ENCODE measurements at regions not wholly inside any gene's neighbourhood (a gene's known extent, or its start where the extent isn't known, plus 50 kb on each side); places are given as distances from the start of the nearest gene placed in this dataset.

- Histone ChIP-seq H3K27ac (ENCODE audit: low read depth, low read length, severe bottlenecking) (no peak overlapping the region), H3K4me3 (ENCODE audit: extremely low read depth, insufficient read depth, low read length, poor library complexity, severe bottlenecking) (no peak overlapping the region), H3K36me3 (ENCODE audit: control insufficient read depth, insufficient read depth, low read length) (no peaks in the 10 kb centered on the region), H3K9me3 (ENCODE audit: control insufficient read depth, low read length) (no peaks in the 10 kb centered on the region), H3K4me1 (ENCODE audit: control insufficient read depth, insufficient read depth, low read length, poor library complexity, severe bottlenecking) (no peaks in the 10 kb centered on the region)
- WGBS, 2 experiments (ENCODE audit: insufficient coverage in 2 of 2) = 74 to 94% methylated on average over 2 of the region's 3 CpGs
Observed at GRCh38 chr6:21648475-21649050, 55.0 kb downstream of the SOX4 start.

DNA sequence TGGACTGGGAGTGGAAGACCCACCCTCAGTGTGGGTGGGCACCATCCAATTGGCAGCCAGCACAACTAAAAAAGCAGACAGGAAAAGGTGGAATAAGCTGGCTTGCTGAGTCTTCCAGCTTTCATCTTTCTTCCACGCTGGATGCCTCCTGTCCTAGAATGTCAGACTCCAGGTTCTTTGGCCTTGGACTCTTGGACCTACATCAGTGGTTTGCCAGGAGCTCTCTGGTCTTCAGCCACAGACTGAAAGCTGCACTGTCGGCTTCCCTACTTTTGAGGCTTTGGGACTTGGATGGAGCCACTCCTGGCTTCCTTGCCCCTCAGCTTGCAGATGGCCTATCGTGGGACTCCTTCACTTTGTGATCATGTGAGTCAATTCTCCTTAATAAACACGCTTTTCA, 59.8 kb downstream of the SOX4 start:
- 68 to 72% methylated on average over 4 of the region's 4 CpGs for WGBS, 2 experiments (ENCODE audit: insufficient coverage in 2 of 2)
- Histone ChIP-seq H3K4me3 (ENCODE audit: extremely low read depth, insufficient read depth, low read length, poor library complexity, severe bottlenecking) (no peak overlapping the region), H3K4me1 (ENCODE audit: control insufficient read depth, insufficient read depth, low read length, poor library complexity, severe bottlenecking) (no peaks in the 10 kb centered on the region), H3K27ac (ENCODE audit: low read depth, low read length, severe bottlenecking) (no peak overlapping the region), H3K9me3 (ENCODE audit: control insufficient read depth, low read length) (no peaks in the 10 kb centered on the region), H3K36me3 (ENCODE audit: control insufficient read depth, insufficient read depth, low read length) (no peaks in the 10 kb centered on the region)

- 19 to 46% methylated on average over 5 to 7 of the region's 7 CpGs for WGBS, 2 experiments (ENCODE audit: insufficient coverage in 2 of 2)
- Histone ChIP-seq H3K4me1 (ENCODE audit: control insufficient read depth, insufficient read depth, low read length, poor library complexity, severe bottlenecking) (no peaks in the 10 kb centered on the region), H3K4me3 (ENCODE audit: extremely low read depth, insufficient read depth, low read length, poor library complexity, severe bottlenecking) (no peak overlapping the region), H3K9me3 (ENCODE audit: control insufficient read depth, low read length) (no peaks in the 10 kb centered on the region), H3K27ac (ENCODE audit: low read depth, low read length, severe bottlenecking) (no peak overlapping the region), H3K36me3 (ENCODE audit: control insufficient read depth, insufficient read depth, low read length) (no peaks in the 10 kb centered on the region)
Observed at GRCh38 chr6:21653905-21654304, 60.4 kb downstream of the SOX4 start.

DNA sequence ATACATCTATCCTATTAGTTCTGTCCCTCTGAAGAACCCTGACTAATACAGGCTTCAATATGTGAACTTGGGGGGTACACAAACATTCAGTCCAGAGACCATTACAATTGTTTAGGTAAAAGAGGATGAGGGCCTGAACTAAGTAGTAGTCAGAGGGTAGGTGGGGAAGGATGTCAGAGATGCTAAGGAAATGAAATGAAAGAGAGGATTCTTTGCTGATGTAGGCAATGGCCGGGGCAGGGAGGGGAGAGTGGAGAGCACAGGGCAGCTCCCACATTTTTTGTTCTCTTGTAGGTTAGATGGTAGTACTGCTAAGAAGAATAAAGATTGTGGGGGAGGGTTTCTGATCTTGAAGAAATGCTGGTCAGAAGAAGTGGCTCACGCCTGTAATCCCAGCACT, 60.8 kb downstream of the SOX4 start:
- H3K9me3 ChIP-seq (ENCODE audit: control insufficient read depth, low read length) = no peaks in the 10 kb centered on the region
- H3K27ac ChIP-seq (ENCODE audit: low read depth, low read length, severe bottlenecking) = no peak overlapping the region
- no peaks in the 10 kb centered on the region for H3K4me1 ChIP-seq (ENCODE audit: control insufficient read depth, insufficient read depth, low read length, poor library complexity, severe bottlenecking)
- no peak overlapping the region for H3K4me3 ChIP-seq (ENCODE audit: extremely low read depth, insufficient read depth, low read length, poor library complexity, severe bottlenecking)
- WGBS, 2 experiments (ENCODE audit: insufficient coverage in 2 of 2) = 92 to 100% methylated on average over 1 to 2 of the region's 2 CpGs
- H3K36me3 ChIP-seq (ENCODE audit: control insufficient read depth, insufficient read depth, low read length) = no peaks in the 10 kb centered on the region

DNA sequence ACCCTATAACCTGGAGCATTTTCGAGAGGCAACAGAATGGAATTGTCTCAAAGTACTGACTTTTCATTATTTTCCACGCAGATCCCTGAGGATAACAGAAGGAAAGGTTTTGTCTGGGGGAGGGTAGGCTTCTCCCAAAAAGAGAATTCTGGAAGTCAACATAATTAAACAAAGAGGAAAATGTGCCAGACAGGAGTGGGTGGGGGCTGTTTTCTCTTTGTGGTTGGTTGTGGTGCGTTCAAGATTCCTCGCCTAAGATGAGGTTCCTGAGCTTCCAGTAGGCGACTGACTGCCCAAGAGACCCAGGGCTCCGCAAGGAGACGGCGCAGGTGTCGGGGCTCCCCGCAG, 70.4 kb downstream of the SOX4 start:
- Histone ChIP-seq H3K4me1 (ENCODE audit: control insufficient read depth, insufficient read depth, low read length, poor library complexity, severe bottlenecking) (peaks cover 10% of the 10 kb centered on the region), H3K36me3 (ENCODE audit: control insufficient read depth, insufficient read depth, low read length) (no peaks in the 10 kb centered on the region), H3K4me3 (ENCODE audit: extremely low read depth, insufficient read depth, low read length, poor library complexity, severe bottlenecking) (peak overlapping the region; percentile 47), H3K9me3 (ENCODE audit: control insufficient read depth, low read length) (no peaks in the 10 kb centered on the region), H3K27ac (ENCODE audit: low read depth, low read length, severe bottlenecking) (no peak overlapping the region)
- 7 to 18% methylated on average over 6 to 9 of the region's 10 CpGs for WGBS, 2 experiments (ENCODE audit: insufficient coverage in 2 of 2)

- WGBS, 2 experiments (ENCODE audit: insufficient coverage in 2 of 2) = 1% methylated on average over 50 to 66 of the region's 73 CpGs
- H3K9me3 ChIP-seq (ENCODE audit: control insufficient read depth, low read length) = no peaks in the 10 kb centered on the region
- peaks cover 10% of the 10 kb centered on the region for H3K4me1 ChIP-seq (ENCODE audit: control insufficient read depth, insufficient read depth, low read length, poor library complexity, severe bottlenecking)
- no peak overlapping the region for H3K27ac ChIP-seq (ENCODE audit: low read depth, low read length, severe bottlenecking)
- peak overlapping the region; percentile 47 for H3K4me3 ChIP-seq (ENCODE audit: extremely low read depth, insufficient read depth, low read length, poor library complexity, severe bottlenecking)
- H3K36me3 ChIP-seq (ENCODE audit: control insufficient read depth, insufficient read depth, low read length) = no peaks in the 10 kb centered on the region
Observed at GRCh38 chr6:21664314-21665109, 71.0 kb downstream of the SOX4 start.

DNA sequence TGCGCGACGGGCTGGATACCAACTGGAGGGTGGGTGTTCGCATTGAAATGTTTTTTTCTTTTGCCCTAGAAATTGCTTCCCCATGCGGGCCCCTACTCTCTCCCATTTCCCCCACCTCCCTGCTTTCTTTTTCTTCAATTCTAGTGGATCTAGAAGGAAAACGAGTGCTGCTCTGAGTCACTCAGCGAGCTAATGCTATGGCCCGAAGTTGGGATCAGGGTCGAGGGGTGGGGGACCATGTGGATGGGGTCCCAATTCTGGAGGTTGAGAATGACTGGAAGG, 71.5 kb downstream of the SOX4 start:
- WGBS, 2 experiments (ENCODE audit: insufficient coverage in 2 of 2) = 0% methylated on average over 3 of the region's 9 CpGs
- Histone ChIP-seq H3K9me3 (ENCODE audit: control insufficient read depth, low read length) (no peaks in the 10 kb centered on the region), H3K27ac (ENCODE audit: low read depth, low read length, severe bottlenecking) (no peak overlapping the region), H3K4me1 (ENCODE audit: control insufficient read depth, insufficient read depth, low read length, poor library complexity, severe bottlenecking) (peaks cover 10% of the 10 kb centered on the region), H3K4me3 (ENCODE audit: extremely low read depth, insufficient read depth, low read length, poor library complexity, severe bottlenecking) (peak overlapping the region; percentile 47), H3K36me3 (ENCODE audit: control insufficient read depth, insufficient read depth, low read length) (peaks cover under 1% of the 10 kb centered on the region)

- peaks cover 10% of the 10 kb centered on the region for H3K4me1 ChIP-seq (ENCODE audit: control insufficient read depth, insufficient read depth, low read length, poor library complexity, severe bottlenecking)
- peaks cover 4% of the 10 kb centered on the region for H3K36me3 ChIP-seq (ENCODE audit: control insufficient read depth, insufficient read depth, low read length)
- H3K27ac ChIP-seq (ENCODE audit: low read depth, low read length, severe bottlenecking) = no peak overlapping the region
- H3K4me3 ChIP-seq (ENCODE audit: extremely low read depth, insufficient read depth, low read length, poor library complexity, severe bottlenecking) = peak overlapping the region; percentile 47
- H3K9me3 ChIP-seq (ENCODE audit: control insufficient read depth, low read length) = no peaks in the 10 kb centered on the region
- 0 to 1% methylated on average over 23 to 35 of the region's 37 CpGs for WGBS, 2 experiments (ENCODE audit: insufficient coverage in 2 of 2)
Observed at GRCh38 chr6:21665392-21666200, 72.0 kb downstream of the SOX4 start.

- H3K9me3 ChIP-seq (ENCODE audit: control insufficient read depth, low read length) = no peaks in the 10 kb centered on the region
- peak overlapping the region; percentile 23 for H3K27ac ChIP-seq (ENCODE audit: low read depth, low read length, severe bottlenecking)
- WGBS, 2 experiments (ENCODE audit: insufficient coverage in 2 of 2) = 0% methylated on average over 2 to 4 of the region's 33 CpGs
- H3K36me3 ChIP-seq (ENCODE audit: control insufficient read depth, insufficient read depth, low read length) = peaks cover 4% of the 10 kb centered on the region
- H3K4me1 ChIP-seq (ENCODE audit: control insufficient read depth, insufficient read depth, low read length, poor library complexity, severe bottlenecking) = peaks cover 10% of the 10 kb centered on the region
- peak overlapping the region; percentile 47 for H3K4me3 ChIP-seq (ENCODE audit: extremely low read depth, insufficient read depth, low read length, poor library complexity, severe bottlenecking)
Observed at GRCh38 chr6:21666201-21666691, 72.7 kb downstream of the SOX4 start.

DNA sequence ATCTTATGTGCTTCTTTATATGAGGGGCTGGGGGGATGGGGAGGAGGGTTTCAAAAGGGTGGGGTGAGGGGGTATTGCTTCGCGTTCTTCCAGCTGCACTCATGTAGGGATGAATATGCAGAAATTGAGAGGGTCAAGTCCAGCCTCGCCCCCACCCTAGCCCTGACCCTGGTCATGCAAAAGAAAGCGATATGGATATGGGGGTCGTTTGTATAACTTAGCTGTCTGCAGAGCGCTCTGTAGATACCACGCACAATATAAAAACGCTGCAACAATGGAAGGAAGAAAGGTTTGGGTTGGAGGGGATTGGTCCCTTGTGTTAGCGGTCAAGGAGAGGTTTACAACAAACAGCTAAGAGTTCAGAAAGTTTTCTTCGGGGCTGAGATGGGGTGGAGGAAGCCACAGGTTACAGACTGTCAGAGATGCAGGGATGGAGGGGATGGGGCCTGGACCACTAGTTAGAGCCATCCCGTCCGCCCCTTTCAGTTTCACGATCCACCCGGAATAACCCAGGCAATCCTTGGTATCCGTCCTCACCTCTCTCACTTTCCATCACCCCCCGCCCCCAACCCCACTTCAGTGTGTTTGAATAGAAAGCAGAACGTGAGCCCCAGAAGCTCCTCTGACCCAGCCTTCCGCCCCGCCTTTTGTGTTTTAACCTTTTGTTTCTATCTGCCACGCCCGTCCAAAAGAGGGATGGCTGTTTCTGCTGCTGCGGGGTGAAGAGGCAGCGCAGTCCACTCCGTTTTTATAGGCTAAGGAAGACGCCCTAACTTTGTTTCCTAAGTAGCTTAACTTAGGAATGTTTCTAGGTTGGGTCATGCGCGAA, 73.5 kb downstream of the SOX4 start:
- Histone ChIP-seq H3K27ac (ENCODE audit: low read depth, low read length, severe bottlenecking) (no peak overlapping the region), H3K4me1 (ENCODE audit: control insufficient read depth, insufficient read depth, low read length, poor library complexity, severe bottlenecking) (peaks cover 10% of the 10 kb centered on the region), H3K36me3 (ENCODE audit: control insufficient read depth, insufficient read depth, low read length) (peaks cover 4% of the 10 kb centered on the region), H3K9me3 (ENCODE audit: control insufficient read depth, low read length) (no peaks in the 10 kb centered on the region), H3K4me3 (ENCODE audit: extremely low read depth, insufficient read depth, low read length, poor library complexity, severe bottlenecking) (peak overlapping the region; percentile 47)
- WGBS, 2 experiments (ENCODE audit: insufficient coverage in 2 of 2) = 8% methylated on average over 11 to 15 of the region's 27 CpGs

Data from mesodermal cell (in vitro differentiated cells).